BE2C (cell line): ENCODE measurements at regions not wholly inside any gene's neighbourhood (a gene's known extent, or its start where the extent isn't known, plus 50 kb on each side); places are given as distances from the start of the nearest gene placed in this dataset.
A peak's percentile ranks its signal among the peaks of the same experiment; 100 is the strongest.

Experiments used
- DNase-seq: peaks from one replicate; pipeline ENCODE4 v3.0.0-alpha.2; 2020
- H3K27me3 ChIP-seq: fragments of 250-450 bp; sonication (Bioruptor Pico); 2 replicates; pipeline ENCODE4 v1.5.1; 2020; ENCODE audit warnings: mild to moderate bottlenecking
- H3K36me3 ChIP-seq: fragments of 250-450 bp; sonication (Bioruptor Pico); 2 replicates; pipeline ENCODE4 v1.5.1; 2020; ENCODE audit warnings: mild to moderate bottlenecking
- H3K4me1 ChIP-seq: fragments of 250-450 bp; sonication (Bioruptor Pico); 2 replicates; pipeline ENCODE4 v1.5.1; 2020
- H3K4me3 ChIP-seq: 2 replicates; pipeline ENCODE4 v1.5.1; 2011; ENCODE audit warnings: low read depth, low read length
- H3K9me3 ChIP-seq: fragments of 250-450 bp; sonication (Bioruptor Pico); 2 replicates; pipeline ENCODE4 v1.5.1; 2020
- CTCF ChIP-seq: IDR thresholded peaks from 2 replicates; pipeline ENCODE4 v1.5.1; 2012; ENCODE audit warnings: mild to moderate bottlenecking, low read depth, low read length

DNA sequence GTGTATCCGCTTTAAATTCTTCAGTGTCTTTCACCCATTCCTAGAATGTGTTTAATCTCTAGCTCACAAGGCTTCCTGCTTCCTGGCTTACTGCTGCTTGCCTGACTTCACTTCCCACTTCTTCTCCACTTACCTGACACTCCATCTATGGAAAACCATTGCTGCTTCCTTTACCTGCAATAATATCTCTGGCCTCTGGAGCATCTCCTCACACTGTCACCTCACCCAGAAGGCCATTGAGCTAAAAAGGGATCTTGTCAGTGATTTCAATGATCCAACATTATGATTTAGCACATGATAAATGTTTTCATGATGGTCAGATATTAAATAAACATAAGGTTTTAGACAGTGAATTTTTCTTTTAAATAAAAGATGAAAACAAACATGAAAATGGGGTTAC is 281.1 kb downstream of the MRPS30 start:
- Histone ChIP-seq H3K4me3 (no peak overlapping the region), H3K9me3 (no peaks in the 10 kb centered on the region), H3K36me3 (no peaks in the 10 kb centered on the region), H3K27me3 (no peaks in the 10 kb centered on the region), H3K4me1 (peaks cover 4% of the 10 kb centered on the region; the same call in 1 of the 2 replicates)
- no peak for DNase-seq
- TF ChIP-seq CTCF, result peak; percentile 11; the same call in 1 of the 2 replicates

- Histone ChIP-seq H3K27me3 (no peaks in the 10 kb centered on the region), H3K4me3 (no peak overlapping the region), H3K4me1 (peaks cover 4% of the 10 kb centered on the region; the same call in 1 of the 2 replicates), H3K9me3 (no peaks in the 10 kb centered on the region), H3K36me3 (no peaks in the 10 kb centered on the region)
- DNase-seq, result no peak
- TF ChIP-seq CTCF, result no peak
Measured at GRCh38 chr5:45093377-45093776, 284.6 kb downstream of the MRPS30 start.

GRCh38 chr5:45094876-45095440 is 286.2 kb downstream of the MRPS30 start:
- no peak for TF ChIP-seq CTCF
- no peaks in the 10 kb centered on the region for H3K36me3 ChIP-seq
- no peak for DNase-seq
- no peak overlapping the region for H3K4me3 ChIP-seq
- H3K9me3 ChIP-seq, result no peaks in the 10 kb centered on the region
- H3K27me3 ChIP-seq, result no peaks in the 10 kb centered on the region
- H3K4me1 ChIP-seq, result peaks cover 4% of the 10 kb centered on the region; the same call in 1 of the 2 replicates

DNA sequence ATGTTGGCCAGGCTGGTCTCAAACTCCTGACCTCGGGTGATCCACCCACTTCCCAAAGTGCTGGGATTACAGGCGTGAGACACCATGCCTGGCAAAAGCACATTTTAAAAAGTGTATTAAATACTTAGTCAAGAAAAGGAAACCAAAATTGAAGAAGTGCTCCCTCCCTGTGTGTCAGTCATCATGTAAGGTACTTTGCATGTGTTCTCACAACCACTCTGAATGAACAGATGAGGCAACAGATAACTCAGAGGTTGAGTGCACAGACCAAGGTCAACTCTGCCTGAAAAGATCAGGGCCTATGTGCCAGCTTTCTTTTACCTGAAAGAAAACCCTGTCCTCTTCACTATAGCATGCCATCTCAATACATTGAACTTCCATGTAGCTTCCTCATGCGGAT is 289.7 kb downstream of the MRPS30 start:
- H3K4me1 ChIP-seq, result peaks cover 2% of the 10 kb centered on the region; the same call in 1 of the 2 replicates
- H3K9me3 ChIP-seq, result no peaks in the 10 kb centered on the region
- no peak for TF ChIP-seq CTCF
- no peaks in the 10 kb centered on the region for H3K27me3 ChIP-seq
- no peak for DNase-seq
- no peak overlapping the region for H3K4me3 ChIP-seq
- no peaks in the 10 kb centered on the region for H3K36me3 ChIP-seq

DNA sequence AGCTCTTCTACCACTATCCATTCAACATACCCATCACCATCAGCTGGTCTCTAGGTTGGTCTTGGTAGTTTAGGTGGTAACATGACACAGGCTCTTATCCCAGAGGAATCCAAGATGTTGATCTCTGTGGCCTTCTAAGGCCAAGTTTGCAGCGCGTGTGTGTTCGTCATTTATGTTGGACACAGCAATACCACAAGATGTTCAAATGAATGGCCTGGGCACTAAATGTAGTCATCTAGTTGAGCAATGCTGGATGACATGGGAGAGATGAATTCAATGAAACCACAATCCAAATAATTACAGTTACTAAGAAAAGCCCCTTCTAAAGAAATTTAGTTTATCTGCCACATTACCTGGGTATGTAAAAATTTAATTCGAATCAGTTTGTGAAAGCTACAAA is 292.4 kb downstream of the MRPS30 start:
- Histone ChIP-seq H3K36me3 (no peaks in the 10 kb centered on the region), H3K4me3 (no peak overlapping the region), H3K4me1 (no peaks in the 10 kb centered on the region), H3K27me3 (no peaks in the 10 kb centered on the region), H3K9me3 (no peaks in the 10 kb centered on the region)
- no peak for DNase-seq
- TF ChIP-seq CTCF, result no peak

DNA sequence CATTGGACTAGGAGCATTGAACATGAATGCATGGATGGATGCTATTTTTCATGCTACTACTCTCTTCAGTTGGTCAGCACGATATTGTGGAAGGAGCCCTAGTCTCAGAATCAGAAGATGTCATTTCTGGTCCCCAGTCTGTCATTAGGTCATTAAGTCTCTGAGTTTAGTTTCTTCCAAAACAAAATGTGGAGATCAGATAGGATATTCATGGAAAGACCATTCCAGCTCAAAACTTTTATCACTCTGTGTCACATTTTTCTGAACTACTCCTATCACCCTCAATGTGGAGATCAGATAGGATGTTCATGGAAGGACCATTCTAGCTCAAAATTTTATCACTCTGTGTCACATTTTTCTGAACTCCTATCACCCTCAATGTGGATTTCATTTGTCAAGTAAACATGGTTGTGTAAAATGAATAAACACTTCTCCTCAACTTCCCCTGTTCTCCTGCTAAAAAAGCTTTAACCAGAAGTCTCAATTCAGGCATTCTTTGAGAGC is 296.8 kb downstream of the MRPS30 start:
- Histone ChIP-seq H3K36me3 (no peaks in the 10 kb centered on the region), H3K9me3 (no peaks in the 10 kb centered on the region), H3K4me1 (no peaks in the 10 kb centered on the region), H3K27me3 (no peaks in the 10 kb centered on the region), H3K4me3 (no peak overlapping the region)
- no peak for DNase-seq
- TF ChIP-seq CTCF, result no peak
